KMS-11 (cell line): ENCODE measurements at regions not wholly inside any gene's neighbourhood (a gene's known extent, or its start where the extent isn't known, plus 50 kb on each side); places are given as distances from the start of the nearest gene placed in this dataset.

Experiments
- H2AFZ ChIP-seq: fragments of 200-600 bp; sonication (generic); 2 replicates; pipeline ENCODE4 v1.6.1; 2016; ENCODE audit warnings: antibody characterized with exemption, mixed run types, low read depth
- H3K27ac ChIP-seq: fragments of 200-600 bp; sonication (generic); 2 replicates; pipeline ENCODE4 v1.6.1; 2016; ENCODE audit warnings: mild to moderate bottlenecking, mixed run types
- H3K27me3 ChIP-seq: fragments of 200-600 bp; sonication (generic); 2 replicates; pipeline ENCODE4 v1.6.1; 2017; ENCODE audit warnings: mild to moderate bottlenecking, low read depth, mixed run types, moderate library complexity; ENCODE audit not compliant: insufficient read depth
- H3K36me3 ChIP-seq: fragments of 200-600 bp; sonication (generic); 2 replicates; pipeline ENCODE4 v1.6.1; 2017; ENCODE audit warnings: mild to moderate bottlenecking, mixed run types; ENCODE audit not compliant: insufficient read depth
- H3K4me1 ChIP-seq: fragments of 200-600 bp; sonication (generic); 2 replicates; pipeline ENCODE4 v1.6.1; 2016; ENCODE audit warnings: mild to moderate bottlenecking, low read depth, mixed run types; ENCODE audit not compliant: poor library complexity, severe bottlenecking
- H3K4me2 ChIP-seq: fragments of 200-600 bp; sonication (generic); 2 replicates; pipeline ENCODE4 v1.7.0; 2016; ENCODE audit warnings: mild to moderate bottlenecking, mixed run types
- H3K4me3 ChIP-seq: fragments of 200-600 bp; sonication (generic); IDR thresholded peaks from 2 replicates; pipeline ENCODE4 v1.6.1; 2017; ENCODE audit warnings: low read depth, low read length, mixed read lengths; ENCODE audit not compliant: insufficient read depth
- H3K79me2 ChIP-seq: fragments of 200-600 bp; sonication (generic); 2 replicates; pipeline ENCODE4 v1.6.1; 2016; ENCODE audit warnings: low read depth, mixed run types; ENCODE audit not compliant: insufficient read depth
- H3K9ac ChIP-seq: fragments of 200-600 bp; sonication (generic); 2 replicates; pipeline ENCODE4 v1.6.1; 2016; ENCODE audit warnings: mild to moderate bottlenecking, mixed run types
- H4K20me1 ChIP-seq: fragments of 200-600 bp; sonication (generic); 2 replicates; pipeline ENCODE4 v1.6.1; 2016; ENCODE audit warnings: mild to moderate bottlenecking, mixed run types; ENCODE audit not compliant: insufficient read depth
- CTCF ChIP-seq: fragments of 200-600 bp; sonication (generic); conservative IDR thresholded peaks from 2 replicates; pipeline ENCODE4 v1.6.1; 2017; ENCODE audit warnings: low read depth, mild to moderate bottlenecking, antibody characterized with exemption, low read length, moderate library complexity, mixed read lengths

GRCh38 chr4:164368894-164369293 is 385.0 kb upstream of the SMIM31 start:
- H4K20me1 ChIP-seq: no peaks in the 10 kb centered on the region
- H3K9ac ChIP-seq: no peak overlapping the region
- no peaks in the 10 kb centered on the region for H3K36me3 ChIP-seq
- no peaks in the 10 kb centered on the region for H3K27me3 ChIP-seq
- no peak overlapping the region for H3K4me2 ChIP-seq
- no peak overlapping the region for H3K4me3 ChIP-seq
- no peaks in the 10 kb centered on the region for H3K4me1 ChIP-seq
- no peak for TF ChIP-seq CTCF
- no peaks in the 10 kb centered on the region for H3K79me2 ChIP-seq
- H2AFZ ChIP-seq: no peak overlapping the region
- H3K27ac ChIP-seq: no peak overlapping the region

- Histone ChIP-seq H3K4me2 (no peak overlapping the region), H3K4me1 (no peaks in the 10 kb centered on the region), H3K79me2 (no peaks in the 10 kb centered on the region), H2AFZ (no peak overlapping the region), H3K9ac (no peak overlapping the region), H3K4me3 (no peak overlapping the region), H3K36me3 (no peaks in the 10 kb centered on the region), H3K27ac (no peak overlapping the region), H4K20me1 (no peaks in the 10 kb centered on the region), H3K27me3 (no peaks in the 10 kb centered on the region)
- no peak for TF ChIP-seq CTCF
Observed at GRCh38 chr4:164373021-164373420, 380.9 kb upstream of the SMIM31 start.

DNA sequence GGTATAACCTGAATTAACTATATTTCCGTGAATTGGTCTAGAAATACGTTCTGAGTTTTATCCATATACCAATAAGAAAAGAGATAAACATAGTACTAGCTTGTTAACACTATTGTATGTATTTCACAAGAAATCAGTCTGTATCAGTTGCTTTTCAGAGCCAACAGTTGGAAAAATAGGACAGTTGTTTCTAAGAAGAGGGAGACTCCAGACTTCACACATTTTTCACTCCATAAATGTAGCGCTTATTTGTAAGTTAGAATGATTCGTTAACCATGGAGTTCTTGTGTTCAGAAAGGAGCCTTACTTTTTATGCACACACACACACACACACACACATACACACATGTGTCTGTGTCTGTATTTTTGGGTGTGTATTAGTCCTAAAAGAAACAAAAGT is 376.7 kb upstream of the SMIM31 start:
- H3K79me2 ChIP-seq: no peaks in the 10 kb centered on the region
- H3K4me1 ChIP-seq: no peaks in the 10 kb centered on the region
- no peak overlapping the region for H3K9ac ChIP-seq
- TF ChIP-seq CTCF: no peak
- H3K27ac ChIP-seq: no peak overlapping the region
- no peak overlapping the region for H3K4me3 ChIP-seq
- no peak overlapping the region for H2AFZ ChIP-seq
- H4K20me1 ChIP-seq: no peaks in the 10 kb centered on the region
- no peaks in the 10 kb centered on the region for H3K27me3 ChIP-seq
- H3K4me2 ChIP-seq: no peak overlapping the region
- no peaks in the 10 kb centered on the region for H3K36me3 ChIP-seq

DNA sequence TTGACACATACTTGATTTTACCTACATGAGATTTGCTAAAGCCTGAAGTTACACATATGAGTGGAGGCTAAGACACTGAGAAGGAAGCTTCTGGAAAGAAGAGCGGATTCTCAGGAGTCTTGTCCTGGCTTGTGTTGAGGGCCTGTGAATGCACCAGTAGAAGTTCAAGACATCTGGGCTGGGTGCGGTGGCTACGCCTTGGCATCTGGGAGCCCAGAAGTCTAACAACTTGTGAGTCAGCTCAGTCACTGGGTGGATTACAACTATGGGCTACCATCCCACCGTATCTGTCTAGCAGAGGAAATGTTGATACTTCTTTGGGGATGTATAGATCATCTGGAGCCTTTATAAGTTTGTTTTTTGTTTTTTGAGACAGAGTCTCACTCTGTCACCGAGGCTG is 375.6 kb upstream of the SMIM31 start:
- Histone ChIP-seq H2AFZ (no peak overlapping the region), H3K4me2 (no peak overlapping the region), H3K27me3 (no peaks in the 10 kb centered on the region), H3K4me3 (no peak overlapping the region), H3K79me2 (no peaks in the 10 kb centered on the region), H4K20me1 (no peaks in the 10 kb centered on the region), H3K9ac (no peak overlapping the region), H3K36me3 (no peaks in the 10 kb centered on the region), H3K27ac (no peak overlapping the region), H3K4me1 (no peaks in the 10 kb centered on the region)
- TF ChIP-seq CTCF: no peak

DNA sequence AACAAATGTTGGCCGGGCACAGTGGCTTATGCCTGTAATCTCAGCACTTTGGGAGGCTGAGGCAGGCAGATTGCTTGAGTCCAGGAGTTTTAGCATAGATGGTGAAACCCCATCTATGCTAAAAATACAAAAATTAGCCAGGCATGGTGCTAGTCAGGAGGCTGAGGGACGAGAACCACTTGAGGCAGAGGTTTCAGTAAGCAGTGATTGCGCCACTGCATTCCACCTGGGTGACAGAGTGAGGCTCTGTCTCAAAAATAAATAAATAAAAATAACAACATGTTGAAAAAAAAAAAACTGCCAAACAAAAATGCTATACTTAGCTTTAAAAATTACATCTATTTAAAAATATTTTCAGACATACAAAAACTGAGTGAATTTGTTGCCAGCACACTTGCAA is 374.2 kb upstream of the SMIM31 start:
- H3K4me2 ChIP-seq: no peak overlapping the region
- TF ChIP-seq CTCF: no peak
- no peaks in the 10 kb centered on the region for H4K20me1 ChIP-seq

More for the DNA sequence above, 374.2 kb upstream of the SMIM31 start:
- H3K36me3 ChIP-seq: no peaks in the 10 kb centered on the region
- H2AFZ ChIP-seq: no peak overlapping the region
- no peaks in the 10 kb centered on the region for H3K27me3 ChIP-seq
- H3K9ac ChIP-seq: no peak overlapping the region
- H3K79me2 ChIP-seq: no peaks in the 10 kb centered on the region
- H3K4me3 ChIP-seq: no peak overlapping the region
- H3K27ac ChIP-seq: no peak overlapping the region
- no peaks in the 10 kb centered on the region for H3K4me1 ChIP-seq
